ENCODE measurements at regions not wholly inside any gene's neighbourhood (a gene's known extent, or its start where the extent isn't known, plus 50 kb on each side); places are given as distances from the start of the nearest gene placed in this dataset.

GRCh38 chr5:82384034-82384750 lies 106.0 kb upstream of the RPS23 start:
- no peak for DNase-seq (ENCODE audit: extremely low read depth in 1 of 11, low read depth in 9 of 11, low spot score in 4 of 11)

DNA sequence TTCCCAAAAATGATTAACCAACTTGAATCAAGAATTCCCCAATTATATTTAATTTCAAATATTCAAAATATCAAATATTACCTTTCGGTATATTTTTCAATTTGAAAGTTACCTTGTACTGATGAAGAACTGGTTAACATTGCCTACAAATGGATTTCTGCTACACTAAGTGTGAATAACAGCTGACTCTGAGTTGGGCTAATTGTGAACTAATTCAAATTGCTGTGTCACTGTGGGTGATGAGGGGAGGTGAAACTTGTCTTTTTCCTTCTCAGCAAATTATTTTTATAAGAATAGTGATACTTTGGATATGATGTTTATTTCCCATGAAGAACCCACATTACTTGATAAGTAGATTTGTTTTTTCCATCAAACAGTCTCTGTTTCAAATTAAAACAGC lies 103.4 kb upstream of the RPS23 start:
- no peak for DNase-seq (ENCODE audit: extremely low read depth in 1 of 11, low read depth in 9 of 11, low spot score in 4 of 11)

DNA sequence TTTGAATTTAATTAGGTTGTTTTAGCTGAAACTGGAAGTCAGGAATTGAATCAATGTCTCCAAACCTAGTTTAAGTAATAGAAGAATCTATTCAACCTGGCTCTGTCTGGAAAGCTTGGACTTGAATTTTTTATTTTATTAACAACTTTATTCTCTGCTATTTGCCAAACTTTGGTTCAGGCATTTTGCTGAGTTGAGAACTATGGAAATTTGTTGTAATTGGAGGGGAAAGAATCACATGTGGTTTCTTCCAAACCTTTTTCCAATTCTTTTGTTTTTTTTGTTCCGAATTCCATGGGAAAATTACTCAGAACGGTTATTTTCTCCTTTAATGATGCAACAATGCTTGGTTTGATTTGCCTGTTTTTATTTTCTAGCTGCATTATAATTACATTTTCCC lies 98.2 kb upstream of the RPS23 start:
- no peak for DNase-seq (ENCODE audit: extremely low read depth in 1 of 11, low read depth in 9 of 11, low spot score in 4 of 11)

- DNase-seq (ENCODE audit: extremely low read depth in 1 of 11, low read depth in 9 of 11, low spot score in 4 of 11), result no peak
These were observed 97.5 kb upstream of the RPS23 start for GRCh38 chr5:82375488-82376244.

- DNase-seq (ENCODE audit: extremely low read depth in 1 of 11, low read depth in 9 of 11, low spot score in 4 of 11), result no peak
These were observed 96.5 kb upstream of the RPS23 start for GRCh38 chr5:82374637-82375036.

DNA sequence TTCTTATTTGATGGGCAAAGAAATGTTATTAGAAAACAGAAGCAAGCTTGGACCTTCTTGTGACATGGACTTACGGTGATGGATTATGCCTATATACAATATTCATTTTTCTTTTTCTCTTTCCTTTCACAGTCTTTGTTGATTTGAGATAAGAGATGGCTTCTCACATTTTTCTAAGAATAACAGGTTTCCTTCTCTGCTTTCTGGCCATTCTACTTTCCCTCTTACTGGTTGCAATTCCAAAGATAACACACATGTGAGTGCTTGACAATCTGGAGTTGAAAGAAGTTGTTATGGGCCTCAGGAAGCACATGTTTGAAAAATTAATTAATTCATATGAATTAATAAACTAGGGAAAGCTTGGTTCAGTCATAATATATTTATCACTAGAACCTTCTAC lies 89.8 kb upstream of the RPS23 start:
- DNase-seq (ENCODE audit: extremely low read depth in 1 of 11, low read depth in 9 of 11, low spot score in 4 of 11), result no peak

DNA sequence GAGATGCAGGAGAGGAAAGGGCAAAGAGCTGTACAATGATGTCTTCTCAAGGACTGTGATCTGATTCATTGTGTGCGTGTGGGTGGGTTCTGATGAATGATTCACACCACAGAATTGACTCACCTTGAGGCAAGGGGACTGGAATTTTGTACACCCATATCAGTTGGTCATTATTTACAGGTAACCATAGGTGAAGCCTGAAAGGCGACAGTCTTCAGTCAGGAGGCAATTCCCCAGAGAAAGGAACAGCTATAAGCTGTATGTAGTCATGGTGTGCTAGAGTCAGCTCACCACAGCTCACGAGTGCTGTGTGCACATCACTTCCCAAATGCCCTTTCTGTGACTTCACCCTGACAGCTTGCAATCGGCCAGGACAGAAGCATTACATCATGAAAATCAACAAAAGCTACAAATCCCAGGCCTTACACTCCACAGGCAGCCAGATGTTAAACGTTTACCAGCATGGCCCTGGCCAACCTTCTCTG lies 87.6 kb upstream of the RPS23 start:
- no peak for DNase-seq (ENCODE audit: extremely low read depth in 1 of 11, low read depth in 9 of 11, low spot score in 4 of 11)

DNA sequence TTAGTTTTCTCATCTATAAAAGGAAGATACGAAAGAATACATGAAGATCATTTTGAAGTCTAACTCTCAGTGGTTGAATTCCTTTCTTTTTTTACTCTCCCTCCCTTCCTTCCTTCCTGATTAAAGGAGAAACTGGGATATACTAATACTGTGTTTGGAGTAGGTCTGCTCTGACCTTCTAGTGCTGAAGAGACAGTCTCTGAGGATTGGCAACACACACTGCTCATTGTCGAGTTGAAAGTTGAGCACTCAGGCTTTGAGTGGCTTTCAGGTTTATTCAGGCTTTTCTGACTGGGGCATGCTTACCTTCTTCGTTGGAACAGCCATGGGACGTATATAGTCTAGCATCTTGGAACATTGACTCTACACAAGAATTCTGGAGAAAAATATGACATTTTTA lies 86.9 kb upstream of the RPS23 start:
- DNase-seq (ENCODE audit: extremely low read depth in 1 of 11, low read depth in 9 of 11, low spot score in 4 of 11), result no peak

GRCh38 chr5:82364497-82364896 lies 86.3 kb upstream of the RPS23 start:
- no peak for DNase-seq (ENCODE audit: extremely low read depth in 1 of 11, low read depth in 9 of 11, low spot score in 4 of 11)

DNA sequence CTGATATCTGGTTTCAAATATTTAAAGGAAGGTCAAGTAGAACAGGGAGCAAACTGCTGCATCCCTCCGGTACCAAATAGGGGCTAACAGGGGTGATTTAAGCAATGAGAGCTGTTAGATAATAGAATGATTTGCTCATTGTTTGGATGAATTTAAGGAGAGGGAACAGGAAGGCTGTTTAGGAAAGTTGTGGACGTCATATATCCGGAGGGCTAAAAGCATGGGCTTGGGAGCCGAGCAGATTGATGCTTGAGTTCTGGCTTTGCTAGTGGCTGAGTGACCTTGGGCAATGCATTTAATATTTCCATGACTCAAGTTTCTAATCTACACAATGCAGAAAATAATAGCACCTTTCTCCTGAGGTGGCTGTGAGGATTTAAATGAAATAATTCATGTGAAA lies 85.4 kb upstream of the RPS23 start:
- DNase-seq (ENCODE audit: extremely low read depth in 1 of 11, low read depth in 9 of 11, low spot score in 4 of 11), result no peak

DNA sequence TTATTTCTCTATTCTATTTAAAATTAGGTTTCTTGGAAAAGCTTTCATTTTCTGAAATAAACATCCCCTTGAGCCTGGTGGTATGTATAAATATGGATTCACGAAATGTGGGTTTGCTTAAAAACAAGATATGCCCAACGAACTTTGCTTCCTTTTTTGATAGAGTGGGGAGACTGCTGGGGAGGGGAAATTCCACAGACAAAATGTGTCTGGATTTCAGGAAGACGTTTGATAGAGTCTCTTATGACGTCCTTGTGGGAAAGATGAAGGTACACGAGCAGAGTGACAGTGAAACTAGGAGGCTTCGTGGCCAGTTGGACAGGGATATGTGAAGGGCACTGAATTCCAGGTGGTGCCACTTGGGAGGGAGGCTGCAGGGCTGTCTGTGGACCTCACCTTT lies 84.5 kb upstream of the RPS23 start:
- DNase-seq (ENCODE audit: extremely low read depth in 1 of 11, low read depth in 9 of 11, low spot score in 4 of 11), result no peak

GRCh38 chr5:82360022-82360421 lies 81.9 kb upstream of the RPS23 start:
- DNase-seq (ENCODE audit: extremely low read depth in 1 of 11, low read depth in 9 of 11, low spot score in 4 of 11), result no peak

DNA sequence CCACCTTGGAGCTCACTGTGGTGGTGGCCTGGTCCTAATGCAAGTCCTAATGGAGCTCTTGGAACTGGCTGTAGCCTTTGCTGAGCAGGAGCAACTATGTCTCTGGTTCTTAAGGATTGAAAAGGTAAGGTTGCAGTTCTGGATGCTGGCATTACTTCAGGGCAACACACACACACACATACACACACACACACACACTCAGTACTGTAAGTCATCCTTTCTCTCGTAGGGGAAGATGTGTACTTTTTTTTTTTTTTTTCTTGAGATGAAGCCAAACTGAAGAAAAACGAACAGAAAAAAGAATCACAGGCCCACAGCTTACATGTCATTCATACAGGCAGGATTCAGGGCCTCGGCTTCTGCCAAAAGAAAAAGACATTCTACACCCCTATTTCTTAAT lies 81.1 kb upstream of the RPS23 start:
- DNase-seq (ENCODE audit: extremely low read depth in 1 of 11, low read depth in 9 of 11, low spot score in 4 of 11), result no peak

GRCh38 chr5:82358457-82358856 lies 80.3 kb upstream of the RPS23 start:
- DNase-seq (ENCODE audit: extremely low read depth in 1 of 11, low read depth in 9 of 11, low spot score in 4 of 11), result no peak

- DNase-seq (ENCODE audit: extremely low read depth in 1 of 11, low read depth in 9 of 11, low spot score in 4 of 11), result no peak
These were observed 78.9 kb upstream of the RPS23 start for GRCh38 chr5:82356808-82357671.

DNA sequence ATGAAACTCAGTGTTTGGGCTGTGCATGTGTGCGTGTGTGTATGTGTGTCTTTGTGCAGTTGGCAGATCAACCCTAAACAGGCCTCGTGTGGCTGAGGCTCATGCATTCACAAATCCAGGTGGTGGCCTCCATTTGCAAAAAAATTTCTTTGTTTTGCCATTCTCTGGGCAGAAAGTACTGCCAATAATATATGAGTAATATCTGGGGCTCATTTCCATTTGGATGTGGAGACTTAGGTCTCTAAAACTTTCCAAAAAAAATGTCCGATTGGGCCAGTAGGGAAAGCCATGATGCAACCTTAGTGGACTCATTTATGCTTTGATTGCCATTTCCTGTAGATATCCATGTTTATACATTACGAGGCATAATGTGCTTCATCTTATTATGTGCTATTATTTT lies 77.9 kb upstream of the RPS23 start:
- DNase-seq (ENCODE audit: extremely low read depth in 1 of 11, low read depth in 9 of 11, low spot score in 4 of 11), result no peak

GRCh38 chr5:82355496-82355895 lies 77.3 kb upstream of the RPS23 start:
- DNase-seq (ENCODE audit: extremely low read depth in 1 of 11, low read depth in 9 of 11, low spot score in 4 of 11), result no peak

GRCh38 chr5:82355053-82355452 lies 76.9 kb upstream of the RPS23 start:
- DNase-seq (ENCODE audit: extremely low read depth in 1 of 11, low read depth in 9 of 11, low spot score in 4 of 11), result no peak

DNA sequence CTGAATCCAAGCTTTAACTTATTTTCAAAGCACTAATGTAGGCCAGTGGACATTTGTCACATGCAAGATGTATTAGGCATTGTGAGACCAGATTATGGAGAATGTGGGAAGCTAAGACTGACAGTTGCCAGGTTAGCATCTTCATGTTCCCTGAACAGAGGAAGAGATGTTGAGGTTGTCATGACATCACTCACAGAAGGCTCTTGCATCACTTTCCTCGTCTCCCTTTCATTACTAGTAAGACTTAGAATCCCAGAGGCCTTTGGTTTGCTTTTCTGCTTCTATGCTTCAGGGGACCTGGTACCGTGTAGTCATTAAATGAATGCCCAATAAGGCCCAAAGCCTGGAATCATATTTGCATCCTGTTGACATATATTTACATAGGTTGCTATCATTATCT lies 76.4 kb upstream of the RPS23 start:
- DNase-seq (ENCODE audit: extremely low read depth in 1 of 11, low read depth in 9 of 11, low spot score in 4 of 11), result no peak

GRCh38 chr5:82353522-82353921 lies 75.4 kb upstream of the RPS23 start:
- DNase-seq (ENCODE audit: extremely low read depth in 1 of 11, low read depth in 9 of 11, low spot score in 4 of 11), result no peak
